SK-N-SH (cell line): ENCODE measurements at regions not wholly inside any gene's neighbourhood (a gene's known extent, or its start where the extent isn't known, plus 50 kb on each side); places are given as distances from the start of the nearest gene placed in this dataset.

Experiments
- CTCF ChIA-PET: fragments of 300-600, 350-600 bp; formaldehyde crosslinking; extraction: SDS; loops from one replicate; lab custom pipeline; 2021; lab: Yijun Ruan, JAX
- POLR2A ChIA-PET: fragments of 350-600 bp; sonication (Branson Sonifier 250); formaldehyde crosslinking; extraction: SDS; loops from one replicate; lab custom pipeline; 2020; ENCODE audit warnings: antibody characterized with exemption, inconsistent platforms; lab: Yijun Ruan, JAX
- DNase-seq: peaks from one replicate; pipeline ENCODE4 v3.0.0; 2012
- H2AFZ ChIP-seq: fragments of 200-600 bp; sonication (generic); 2 replicates; pipeline ENCODE4 v1.8.1; 2016; ENCODE audit warnings: antibody characterized with exemption, mild to moderate bottlenecking, low read depth
- H3F3A ChIP-seq: fragments of 200-600 bp; sonication (generic); replicated peaks from 2 replicates; pipeline ENCODE3; 2016; ENCODE audit warnings: antibody characterized with exemption, mild to moderate bottlenecking; ENCODE audit not compliant: insufficient read depth
- H3K27ac ChIP-seq, 2 experiments: fragments of 200-500 bp in 1 of 2; fragments of 200-600 bp in 1 of 2; sonication (Bioruptor generic) in 1 of 2; sonication (generic), shearing (Covaris generic) in 1 of 2; 2 replicates each; pipeline versions ENCODE4 v1.5.1 to v1.6.1; 2014 to 2016; ENCODE audit warnings: low read depth in 2 of 2, inconsistent platforms in 1 of 2, low read length in 1 of 2, mild to moderate bottlenecking in 1 of 2, mixed read lengths in 1 of 2
- H3K27me3 ChIP-seq: fragments of 200-600 bp; sonication (generic), shearing (Covaris generic); 2 replicates; pipeline ENCODE4 v1.6.1; 2016; ENCODE audit warnings: mixed run types; ENCODE audit not compliant: insufficient read depth
- H3K36me3 ChIP-seq, 2 experiments: fragments of 200-500 bp in 1 of 2; fragments of 200-600 bp in 1 of 2; sonication (Bioruptor generic) in 1 of 2; sonication (generic) in 1 of 2; replicated peaks in 1 of 2; 2 replicates each; pipeline versions ENCODE3 to v1.5.1; 2014 to 2016; ENCODE audit warnings: low read length in 1 of 2, mild to moderate bottlenecking in 1 of 2; ENCODE audit not compliant: insufficient read depth in 2 of 2, control insufficient read depth in 1 of 2
- H3K4me1 ChIP-seq, 2 experiments: fragments of 200-500 bp in 1 of 2; fragments of 200-600 bp in 1 of 2; sonication (Bioruptor generic) in 1 of 2; sonication (generic), shearing (Covaris generic) in 1 of 2; 2 replicates each; pipeline versions ENCODE4 v1.5.1 to v1.6.1; 2014 to 2016; ENCODE audit warnings: low read depth in 1 of 2, low read length in 1 of 2, mixed run types in 1 of 2; ENCODE audit not compliant: insufficient read depth in 2 of 2, control insufficient read depth in 1 of 2
- H3K4me2 ChIP-seq: fragments of 200-600 bp; sonication (generic), shearing (Covaris generic); 2 replicates; pipeline ENCODE4 v1.6.1; 2017; ENCODE audit warnings: mixed run types
- H3K4me3 ChIP-seq, 2 experiments: fragments of 200-500 bp in 1 of 2; fragments of 200-600 bp in 1 of 2; sonication (Bioruptor generic) in 1 of 2; sonication (generic), shearing (Covaris generic) in 1 of 2; 2 replicates each; pipeline versions ENCODE4 v1.5.1 to v1.8.1; 2014 to 2016; ENCODE audit warnings: low read depth in 2 of 2, inconsistent platforms in 1 of 2, low read length in 1 of 2, mild to moderate bottlenecking in 1 of 2, mixed read lengths in 1 of 2, moderate library complexity in 1 of 2
- H3K79me2 ChIP-seq: fragments of 200-600 bp; sonication (generic); 2 replicates; pipeline ENCODE4 v1.8.1; 2017; ENCODE audit warnings: mild to moderate bottlenecking; ENCODE audit not compliant: insufficient read depth
- H3K9ac ChIP-seq: fragments of 200-600 bp; sonication (generic); 2 replicates; pipeline ENCODE4 v1.6.1; 2017; ENCODE audit warnings: mixed run types
- H3K9me2 ChIP-seq: fragments of 200-600 bp; sonication (generic); 2 replicates; pipeline ENCODE4 v1.6.1; 2017; ENCODE audit warnings: mixed run types
- H3K9me3 ChIP-seq: fragments of 200-600 bp; sonication (generic); 2 replicates; pipeline ENCODE4 v1.6.1; 2017; ENCODE audit warnings: mixed run types, mild to moderate bottlenecking, moderate library complexity
- H4K20me1 ChIP-seq: fragments of 200-600 bp; sonication (generic); 2 replicates; pipeline ENCODE4 v1.6.1; 2017; ENCODE audit warnings: mild to moderate bottlenecking, mixed run types; ENCODE audit not compliant: insufficient read depth
- ELF1 ChIP-seq: IDR thresholded peaks from 2 replicates; pipeline ENCODE4 v1.4.0; 2012
- FOSL2 ChIP-seq: IDR thresholded peaks from 2 replicates; pipeline ENCODE4 v1.4.0; 2012; ENCODE audit warnings: low read depth, mild to moderate bottlenecking, moderate library complexity, borderline replicate concordance
- FOXJ3 ChIP-seq: sonication (generic); formaldehyde crosslinking; IDR thresholded peaks from 2 replicates; pipeline ENCODE4 v1.5.1; 2020; ENCODE audit warnings: mild to moderate bottlenecking, missing genetic modification reagents
- FOXM1 ChIP-seq: IDR thresholded peaks from 2 replicates; pipeline ENCODE4 v1.4.0; 2012; ENCODE audit warnings: low read depth, mild to moderate bottlenecking
- GATA2 ChIP-seq: sonication (generic); formaldehyde crosslinking; IDR thresholded peaks from 2 replicates; pipeline ENCODE4 v1.5.0; 2020; ENCODE audit warnings: mild to moderate bottlenecking, missing genetic modification reagents
- JUND ChIP-seq: IDR thresholded peaks from 2 replicates; pipeline ENCODE4 v1.4.0; 2012
- POLR2AphosphoS5 ChIP-seq: IDR thresholded peaks from 2 replicates; pipeline ENCODE4 v1.6.1; 2012; ENCODE audit warnings: low read depth, low read length
- RAD21 ChIP-seq: IDR thresholded peaks from 2 replicates; pipeline ENCODE4 v1.6.1; 2012; ENCODE audit warnings: mild to moderate bottlenecking, low read length
- RFX5 ChIP-seq: IDR thresholded peaks from 2 replicates; pipeline ENCODE4 v1.6.1; 2012; ENCODE audit warnings: mild to moderate bottlenecking, improper control_type of control experiment, low read length
- SIN3A ChIP-seq: IDR thresholded peaks from 2 replicates; pipeline ENCODE4 v1.6.1; 2012; ENCODE audit warnings: low read depth, mild to moderate bottlenecking, low read length, moderate library complexity, borderline replicate concordance
- SMC3 ChIP-seq: IDR thresholded peaks from 2 replicates; pipeline ENCODE4 v1.6.1; 2012; ENCODE audit warnings: low read depth, low read length, improper control_type of control experiment
- TCF12 ChIP-seq: IDR thresholded peaks from 2 replicates; pipeline ENCODE4 v1.4.0; 2012
- YY1 ChIP-seq: IDR thresholded peaks from 2 replicates; pipeline ENCODE4 v1.4.0; 2012; ENCODE audit warnings: low read depth, mild to moderate bottlenecking
- WGBS: methylation state at CpG from one replicate; pipeline ENCODE4 v1.1.6; 2017; ENCODE audit warnings: low lambda C conversion rate; 5-methylcytosine and 5-hydroxymethylcytosine counted together
- TF ChIP-seq, protein P1 (sequence below): IDR thresholded peaks from 2 replicates; pipeline ENCODE4 v1.4.0; 2012; ENCODE audit warnings: low read depth, borderline replicate concordance
- TF ChIP-seq, protein P2 (sequence below): IDR thresholded peaks from 2 replicates; pipeline ENCODE4; 2012
- TF ChIP-seq, protein P3 (sequence below): fragments of 150-350 bp; IDR thresholded peaks from 2 replicates; pipeline ENCODE4 v1.6.1; 2016; ENCODE audit warnings: mild to moderate bottlenecking, low read depth, low read length
- TF ChIP-seq, protein P4 (sequence below): IDR thresholded peaks from 2 replicates; pipeline ENCODE4 v1.4.0; 2012; ENCODE audit warnings: low read depth, borderline replicate concordance

DNA sequence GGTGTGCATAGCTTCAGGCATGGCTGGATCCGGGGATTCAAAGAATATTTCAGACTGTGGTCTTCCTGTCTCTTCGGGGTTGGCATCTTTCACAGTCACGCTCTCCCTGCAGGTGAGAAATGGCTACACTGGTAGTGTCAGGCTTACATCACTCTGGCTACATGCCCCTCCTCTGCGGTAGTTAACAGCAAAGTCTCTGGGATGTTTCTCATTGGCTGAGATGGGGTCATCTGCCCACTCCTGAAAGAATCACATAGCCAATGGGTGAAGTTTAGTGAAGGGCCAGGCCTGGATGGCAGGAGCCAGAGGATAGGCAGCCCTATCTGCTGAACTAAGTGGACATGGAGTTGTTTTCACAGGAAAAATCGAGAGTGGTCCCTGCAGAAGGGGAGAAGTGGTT, 356.5 kb downstream of the MATN1 start (continued):
- TF ChIP-seq FOXJ3 (CRISPR knock-in tag): no peak

DNA sequence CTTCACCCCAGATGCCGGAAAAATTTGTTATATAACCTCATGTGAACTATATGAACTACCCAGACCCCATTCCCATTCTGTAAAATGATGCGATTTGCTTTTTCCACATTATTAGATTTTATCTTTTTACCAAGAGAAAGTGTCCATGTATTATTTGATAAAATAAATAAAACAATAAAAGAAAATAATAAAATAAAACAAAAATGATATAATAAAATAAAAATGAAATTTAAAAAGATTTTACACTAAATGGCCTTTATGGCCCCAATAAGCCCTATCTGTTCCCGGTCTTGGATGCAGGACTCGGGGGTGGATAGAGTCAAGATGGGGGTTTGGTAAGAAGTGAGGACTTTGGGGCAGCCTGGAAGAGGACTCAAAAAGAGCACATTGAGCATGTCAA, 357.2 kb downstream of the MATN1 start:
- Histone ChIP-seq H3K4me1 (no peaks in the 10 kb centered on the region; a peak in 1 of 4 replicates), H4K20me1 (no peaks in the 10 kb centered on the region), H3F3A (no peaks in the 10 kb centered on the region)
- TF ChIP-seq, protein P1, sequence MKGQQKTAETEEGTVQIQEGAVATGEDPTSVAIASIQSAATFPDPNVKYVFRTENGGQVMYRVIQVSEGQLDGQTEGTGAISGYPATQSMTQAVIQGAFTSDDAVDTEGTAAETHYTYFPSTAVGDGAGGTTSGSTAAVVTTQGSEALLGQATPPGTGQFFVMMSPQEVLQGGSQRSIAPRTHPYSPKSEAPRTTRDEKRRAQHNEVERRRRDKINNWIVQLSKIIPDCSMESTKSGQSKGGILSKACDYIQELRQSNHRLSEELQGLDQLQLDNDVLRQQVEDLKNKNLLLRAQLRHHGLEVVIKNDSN: no peak
- TF ChIP-seq FOXM1: no peak
- TF ChIP-seq YY1: no peak
- TF ChIP-seq GATA2 (CRISPR knock-in tag): no peak
- no peak for TF ChIP-seq TCF12
- TF ChIP-seq, protein P2, sequence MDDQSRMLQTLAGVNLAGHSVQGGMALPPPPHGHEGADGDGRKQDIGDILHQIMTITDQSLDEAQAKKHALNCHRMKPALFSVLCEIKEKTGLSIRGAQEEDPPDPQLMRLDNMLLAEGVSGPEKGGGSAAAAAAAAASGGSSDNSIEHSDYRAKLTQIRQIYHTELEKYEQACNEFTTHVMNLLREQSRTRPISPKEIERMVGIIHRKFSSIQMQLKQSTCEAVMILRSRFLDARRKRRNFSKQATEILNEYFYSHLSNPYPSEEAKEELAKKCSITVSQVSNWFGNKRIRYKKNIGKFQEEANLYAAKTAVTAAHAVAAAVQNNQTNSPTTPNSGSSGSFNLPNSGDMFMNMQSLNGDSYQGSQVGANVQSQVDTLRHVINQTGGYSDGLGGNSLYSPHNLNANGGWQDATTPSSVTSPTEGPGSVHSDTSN: no peak
- TF ChIP-seq, protein P3, sequence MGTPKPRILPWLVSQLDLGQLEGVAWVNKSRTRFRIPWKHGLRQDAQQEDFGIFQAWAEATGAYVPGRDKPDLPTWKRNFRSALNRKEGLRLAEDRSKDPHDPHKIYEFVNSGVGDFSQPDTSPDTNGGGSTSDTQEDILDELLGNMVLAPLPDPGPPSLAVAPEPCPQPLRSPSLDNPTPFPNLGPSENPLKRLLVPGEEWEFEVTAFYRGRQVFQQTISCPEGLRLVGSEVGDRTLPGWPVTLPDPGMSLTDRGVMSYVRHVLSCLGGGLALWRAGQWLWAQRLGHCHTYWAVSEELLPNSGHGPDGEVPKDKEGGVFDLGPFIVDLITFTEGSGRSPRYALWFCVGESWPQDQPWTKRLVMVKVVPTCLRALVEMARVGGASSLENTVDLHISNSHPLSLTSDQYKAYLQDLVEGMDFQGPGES: no peak
- no peak for TF ChIP-seq SIN3A
- TF ChIP-seq, protein P4, sequence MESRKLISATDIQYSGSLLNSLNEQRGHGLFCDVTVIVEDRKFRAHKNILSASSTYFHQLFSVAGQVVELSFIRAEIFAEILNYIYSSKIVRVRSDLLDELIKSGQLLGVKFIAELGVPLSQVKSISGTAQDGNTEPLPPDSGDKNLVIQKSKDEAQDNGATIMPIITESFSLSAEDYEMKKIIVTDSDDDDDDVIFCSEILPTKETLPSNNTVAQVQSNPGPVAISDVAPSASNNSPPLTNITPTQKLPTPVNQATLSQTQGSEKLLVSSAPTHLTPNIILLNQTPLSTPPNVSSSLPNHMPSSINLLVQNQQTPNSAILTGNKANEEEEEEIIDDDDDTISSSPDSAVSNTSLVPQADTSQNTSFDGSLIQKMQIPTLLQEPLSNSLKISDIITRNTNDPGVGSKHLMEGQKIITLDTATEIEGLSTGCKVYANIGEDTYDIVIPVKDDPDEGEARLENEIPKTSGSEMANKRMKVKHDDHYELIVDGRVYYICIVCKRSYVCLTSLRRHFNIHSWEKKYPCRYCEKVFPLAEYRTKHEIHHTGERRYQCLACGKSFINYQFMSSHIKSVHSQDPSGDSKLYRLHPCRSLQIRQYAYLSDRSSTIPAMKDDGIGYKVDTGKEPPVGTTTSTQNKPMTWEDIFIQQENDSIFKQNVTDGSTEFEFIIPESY: no peak
- TF ChIP-seq FOSL2: no peak
- TF ChIP-seq JUND: no peak
- TF ChIP-seq RFX5: no peak
- no peak for TF ChIP-seq SMC3
- no peak for TF ChIP-seq ELF1
- no peak for TF ChIP-seq RAD21
- no peak for TF ChIP-seq POLR2AphosphoS5
- TF ChIP-seq, all 33 proteins: peak for 0
- Histone ChIP-seq H3K27me3 (no peaks in the 10 kb centered on the region), H3K4me2 (no peak overlapping the region), H3K9ac (no peak overlapping the region), H3K9me3 (no peaks in the 10 kb centered on the region), H3K79me2 (no peaks in the 10 kb centered on the region), H3K9me2 (no peaks in the 10 kb centered on the region), H2AFZ (no peak overlapping the region), H3K27ac (no peak overlapping the region), H3K36me3 (no peaks in the 10 kb centered on the region), H3K4me3 (no peak overlapping the region)
- CTCF ChIA-PET: interaction anchor here (0.6 to 10.6 kb wide), 4 partner anchors 12 to 255 kb away, joined by 3 to 75 read pairs (median 4); no protein-coding TSS in a partner anchor
- WGBS: 62% methylated on average over 4 of the region's 4 CpGs
- POLR2A ChIA-PET: no interaction called here
- DNase-seq: no peak
